Glutamatergic neuron (in vitro differentiated cells): ENCODE measurements at regions not wholly inside any gene's neighbourhood (a gene's known extent, or its start where the extent isn't known, plus 50 kb on each side); places are given as distances from the start of the nearest gene placed in this dataset.

Experiments
- DNase-seq: peaks from one replicate; pipeline ENCODE4 v3.0.0; 2022
- H3K27ac Mint-ChIP-seq: one replicate; pipeline ENCODE4 v1.8.0; 2020; ENCODE audit warnings: mild to moderate bottlenecking, mixed read lengths, inconsistent platforms; ENCODE audit not compliant: unreplicated experiment
- H3K27me3 Mint-ChIP-seq: one replicate; pipeline ENCODE4 v1.8.0; 2020; ENCODE audit warnings: mild to moderate bottlenecking, moderate library complexity, mixed read lengths, inconsistent platforms; ENCODE audit not compliant: unreplicated experiment
- H3K36me3 Mint-ChIP-seq: one replicate; pipeline ENCODE4 v1.8.0; 2020; ENCODE audit warnings: mild to moderate bottlenecking, mixed read lengths, inconsistent platforms; ENCODE audit not compliant: unreplicated experiment
- H3K4me1 Mint-ChIP-seq: one replicate; pipeline ENCODE4 v1.8.0; 2020; ENCODE audit warnings: mild to moderate bottlenecking, low read depth, mixed read lengths, inconsistent platforms; ENCODE audit not compliant: unreplicated experiment
- H3K4me3 Mint-ChIP-seq: one replicate; pipeline ENCODE4 v1.8.0; 2020; ENCODE audit warnings: mild to moderate bottlenecking, mixed read lengths, inconsistent platforms; ENCODE audit not compliant: unreplicated experiment
- H3K9me3 Mint-ChIP-seq: one replicate; pipeline ENCODE4 v1.8.0; 2020; ENCODE audit warnings: mild to moderate bottlenecking, moderate library complexity, mixed read lengths, inconsistent platforms; ENCODE audit not compliant: unreplicated experiment
- CTCF ChIP-seq: fragments of 200-600 bp; sonication (generic); IDR thresholded peaks from one replicate; pipeline ENCODE4 v1.5.0; 2021; ENCODE audit not compliant: partially characterized antibody, unreplicated experiment

GRCh38 chr6:22028403-22029090, 268.3 kb downstream of the PRL start:
- no peak for TF ChIP-seq CTCF
- H3K27ac Mint-ChIP-seq = no peak overlapping the region
- peaks cover 4% of the 10 kb centered on the region for H3K36me3 Mint-ChIP-seq
- no peaks in the 10 kb centered on the region for H3K9me3 Mint-ChIP-seq
- peaks cover 24% of the 10 kb centered on the region for H3K4me1 Mint-ChIP-seq
- no peak overlapping the region for H3K4me3 Mint-ChIP-seq
- peaks cover 3% of the 10 kb centered on the region for H3K27me3 Mint-ChIP-seq
- no peak for DNase-seq

DNA sequence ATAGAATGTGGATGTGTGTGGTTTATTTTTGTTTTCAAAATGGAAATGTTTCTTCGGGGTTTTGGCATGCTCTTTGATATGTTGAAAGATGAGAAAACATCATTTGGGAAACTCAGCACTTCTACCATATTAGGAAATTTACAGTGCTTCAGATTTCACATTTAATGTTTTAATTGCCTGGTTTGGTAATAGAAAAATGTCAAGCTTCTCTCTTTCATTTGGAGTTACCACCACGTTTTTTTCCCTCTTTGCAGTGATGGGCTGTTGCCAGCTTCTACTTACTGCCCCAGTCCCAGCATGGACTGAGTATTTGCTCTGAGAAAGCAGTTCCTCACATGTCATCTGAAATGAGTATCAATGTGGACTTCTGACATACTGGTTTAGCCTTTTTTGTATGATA, 267.7 kb downstream of the PRL start:
- no peak overlapping the region for H3K4me3 Mint-ChIP-seq
- peaks cover 7% of the 10 kb centered on the region for H3K36me3 Mint-ChIP-seq
- H3K27ac Mint-ChIP-seq = no peak overlapping the region
- H3K9me3 Mint-ChIP-seq = no peaks in the 10 kb centered on the region
- H3K4me1 Mint-ChIP-seq = peaks cover 20% of the 10 kb centered on the region
- no peak for TF ChIP-seq CTCF
- peaks cover 3% of the 10 kb centered on the region for H3K27me3 Mint-ChIP-seq
- no peak for DNase-seq

- H3K9me3 Mint-ChIP-seq = no peaks in the 10 kb centered on the region
- no peak for TF ChIP-seq CTCF
- no peak for DNase-seq
Observed at GRCh38 chr6:22030730-22031619, 265.9 kb downstream of the PRL start.

GRCh38 chr6:22035690-22036089, 261.1 kb downstream of the PRL start:
- Mint-ChIP-seq H3K4me1 (peaks cover 7% of the 10 kb centered on the region), H3K27me3 (peaks cover 2% of the 10 kb centered on the region), H3K36me3 (peaks cover 17% of the 10 kb centered on the region), H3K27ac (no peak overlapping the region), H3K4me3 (no peak overlapping the region), H3K9me3 (no peaks in the 10 kb centered on the region)
- TF ChIP-seq CTCF = no peak
- DNase-seq = no peak

More at GRCh38 chr6:22030730-22031619, 265.9 kb downstream of the PRL start:
- H3K4me3 Mint-ChIP-seq = no peak overlapping the region
- peaks cover 11% of the 10 kb centered on the region for H3K4me1 Mint-ChIP-seq
- peaks cover 2% of the 10 kb centered on the region for H3K27me3 Mint-ChIP-seq
- H3K36me3 Mint-ChIP-seq = peaks cover 7% of the 10 kb centered on the region
- no peak overlapping the region for H3K27ac Mint-ChIP-seq

DNA sequence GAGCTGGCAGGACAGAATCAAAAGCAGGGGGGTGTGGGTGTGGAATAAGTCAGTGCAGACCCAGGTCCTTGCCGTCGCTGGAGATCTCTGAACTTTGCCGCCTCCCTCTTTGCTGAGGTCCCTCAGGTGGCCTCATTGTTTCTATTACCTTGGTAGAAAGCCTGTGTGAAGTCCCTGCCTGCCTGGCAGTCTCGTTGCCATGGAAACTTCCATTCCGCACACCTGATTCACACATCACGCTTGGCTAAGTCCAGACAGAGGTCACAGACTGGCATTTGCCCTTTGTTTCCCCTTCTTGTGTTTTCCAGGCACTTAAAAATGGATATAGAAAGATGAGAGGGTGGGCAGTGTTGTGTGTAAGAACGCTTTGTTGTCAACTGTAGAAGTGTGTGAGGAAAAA, 260.6 kb downstream of the PRL start:
- no peak for DNase-seq
- Mint-ChIP-seq H3K9me3 (peaks cover 2% of the 10 kb centered on the region), H3K4me1 (peaks cover 7% of the 10 kb centered on the region), H3K4me3 (no peak overlapping the region), H3K36me3 (peaks cover 17% of the 10 kb centered on the region), H3K27me3 (peaks cover 2% of the 10 kb centered on the region), H3K27ac (no peak overlapping the region)
- TF ChIP-seq CTCF = no peak
